ENCODE measurements at regions not wholly inside any gene's neighbourhood (a gene's known extent, or its start where the extent isn't known, plus 50 kb on each side); places are given as distances from the start of the nearest gene placed in this dataset.

DNA sequence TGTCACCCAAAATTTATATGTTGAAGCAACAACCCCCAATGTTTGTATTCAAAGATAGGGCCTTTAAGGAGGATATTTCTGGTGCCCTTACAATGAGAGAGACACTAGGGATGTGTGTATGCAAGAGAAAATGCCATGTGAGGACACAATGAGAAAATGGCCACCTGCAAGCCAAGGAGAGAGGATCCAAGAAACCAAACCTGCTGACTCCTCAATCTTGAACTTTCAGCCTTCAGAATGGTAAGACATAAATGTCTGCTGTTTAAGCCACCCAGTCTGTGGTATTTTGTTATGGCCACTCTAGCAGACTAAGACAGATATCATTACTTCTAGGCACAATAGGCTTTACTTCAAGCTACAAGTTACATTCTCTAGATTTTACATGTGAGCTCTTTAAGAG lies 1145.1 kb upstream of the MAP3K7 start:
- Histone ChIP-seq H3K36me3 (ENCODE audit: insufficient read depth, insufficient read length, low read length) (no peaks in the 10 kb centered on the region), H3K4me3 (ENCODE audit: insufficient read length, low read depth) (no peak overlapping the region), H3K27me3 (ENCODE audit: insufficient read depth, insufficient read length) (no peaks in the 10 kb centered on the region), H3K9ac (ENCODE audit: insufficient read length, low read depth) (no peak overlapping the region), H3K9me3 (ENCODE audit: insufficient read depth, low read length) (no peaks in the 10 kb centered on the region), H3K4me1 (ENCODE audit: insufficient read depth, insufficient read length) (no peaks in the 10 kb centered on the region)
- DNase-seq (ENCODE audit: low read depth, low spot score): no peak
- TF ChIP-seq YY1 (IDR thresholded peaks at IDR 0.05; ENCODE audit: insufficient read depth, insufficient read length) (no peak), ZNF274 (IDR thresholded peaks at IDR 0.05; ENCODE audit: low read depth, low read length) (no peak), SUZ12 (IDR thresholded peaks at IDR 0.05; ENCODE audit: extremely low read depth, insufficient read depth, insufficient read length) (no peak)

DNA sequence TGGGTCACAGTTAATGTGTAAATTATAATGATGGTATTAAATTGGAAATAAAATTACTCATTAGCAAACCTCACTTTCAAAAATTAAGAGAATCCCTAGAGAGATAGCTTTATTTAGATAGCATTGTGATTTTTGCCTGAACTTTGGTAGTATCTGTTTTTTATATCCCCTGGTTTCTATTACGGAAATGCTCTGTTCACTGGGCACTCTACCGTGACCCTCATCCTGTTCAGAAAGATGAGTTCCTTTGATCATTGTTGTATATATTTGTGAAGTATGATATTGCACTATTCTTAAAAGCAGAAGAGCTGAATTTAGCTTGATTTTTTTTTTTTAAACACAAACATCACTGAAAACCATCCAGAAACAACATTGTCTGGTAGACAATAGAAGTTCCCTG lies 1143.8 kb upstream of the MAP3K7 start:
- TF ChIP-seq YY1 (IDR thresholded peaks at IDR 0.05; ENCODE audit: insufficient read depth, insufficient read length) (no peak), SUZ12 (IDR thresholded peaks at IDR 0.05; ENCODE audit: extremely low read depth, insufficient read depth, insufficient read length) (no peak), ZNF274 (IDR thresholded peaks at IDR 0.05; ENCODE audit: low read depth, low read length) (no peak)
- Histone ChIP-seq H3K9me3 (ENCODE audit: insufficient read depth, low read length) (no peaks in the 10 kb centered on the region), H3K9ac (ENCODE audit: insufficient read length, low read depth) (no peak overlapping the region), H3K4me3 (ENCODE audit: insufficient read length, low read depth) (no peak overlapping the region), H3K36me3 (ENCODE audit: insufficient read depth, insufficient read length, low read length) (no peaks in the 10 kb centered on the region), H3K4me1 (ENCODE audit: insufficient read depth, insufficient read length) (no peaks in the 10 kb centered on the region), H3K27me3 (ENCODE audit: insufficient read depth, insufficient read length) (no peaks in the 10 kb centered on the region)
- DNase-seq (ENCODE audit: low read depth, low spot score): no peak

DNA sequence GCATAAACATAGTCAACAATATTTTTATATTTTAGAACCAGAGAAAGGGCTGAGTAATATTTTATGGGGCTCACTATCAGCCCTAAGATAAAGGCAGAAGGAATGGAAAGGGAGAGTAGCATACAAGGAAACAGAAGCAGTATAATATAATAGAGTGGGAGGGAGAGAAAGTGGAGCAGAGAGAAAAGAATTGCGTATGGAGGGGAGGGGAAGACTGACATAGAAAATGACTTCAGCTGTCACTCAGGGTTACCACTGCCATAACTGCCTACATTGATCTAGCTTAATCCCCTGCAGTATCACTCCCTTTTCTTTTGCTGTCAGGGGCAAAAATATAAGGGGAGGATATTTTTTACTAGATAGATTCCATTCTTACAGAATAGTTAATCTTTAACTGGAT lies 1133.5 kb upstream of the MAP3K7 start:
- TF ChIP-seq SUZ12 (IDR thresholded peaks at IDR 0.05; ENCODE audit: extremely low read depth, insufficient read depth, insufficient read length): no peak
- Histone ChIP-seq H3K4me3 (ENCODE audit: insufficient read length, low read depth) (no peak overlapping the region), H3K27me3 (ENCODE audit: insufficient read depth, insufficient read length) (no peaks in the 10 kb centered on the region), H3K36me3 (ENCODE audit: insufficient read depth, insufficient read length, low read length) (no peaks in the 10 kb centered on the region), H3K9ac (ENCODE audit: insufficient read length, low read depth) (no peak overlapping the region), H3K4me1 (ENCODE audit: insufficient read depth, insufficient read length) (no peaks in the 10 kb centered on the region), H3K9me3 (ENCODE audit: insufficient read depth, low read length) (no peaks in the 10 kb centered on the region)
- no peak for DNase-seq (ENCODE audit: low read depth, low spot score)

DNA sequence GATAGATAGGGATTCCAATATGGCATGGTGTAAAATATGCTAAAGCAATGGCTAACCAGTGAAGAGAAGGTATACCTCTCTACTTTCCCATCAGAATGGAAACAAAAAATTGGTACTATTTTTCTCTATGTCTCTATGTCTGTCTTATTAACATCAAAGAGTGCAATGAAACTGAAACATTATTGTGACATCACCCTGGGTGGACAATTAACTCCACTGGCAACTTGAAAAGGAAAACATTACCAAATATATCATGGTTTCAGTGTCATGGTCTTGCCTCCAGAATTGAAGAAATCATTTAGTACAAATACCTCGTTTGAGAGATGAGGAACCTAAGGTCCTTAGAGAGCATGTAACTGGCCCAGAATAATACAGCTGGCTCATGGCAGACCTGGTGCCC lies 1132.5 kb upstream of the MAP3K7 start:
- no peak overlapping the region for H3K4me3 ChIP-seq (ENCODE audit: insufficient read length, low read depth)
- TF ChIP-seq YY1 (IDR thresholded peaks at IDR 0.05; ENCODE audit: insufficient read depth, insufficient read length) (no peak), ZNF274 (IDR thresholded peaks at IDR 0.05; ENCODE audit: low read depth, low read length) (no peak), SUZ12 (IDR thresholded peaks at IDR 0.05; ENCODE audit: extremely low read depth, insufficient read depth, insufficient read length) (no peak)
- H3K9ac ChIP-seq (ENCODE audit: insufficient read length, low read depth): no peak overlapping the region
- DNase-seq (ENCODE audit: low read depth, low spot score): no peak
- H3K36me3 ChIP-seq (ENCODE audit: insufficient read depth, insufficient read length, low read length): no peaks in the 10 kb centered on the region
- H3K9me3 ChIP-seq (ENCODE audit: insufficient read depth, low read length): no peaks in the 10 kb centered on the region
- no peaks in the 10 kb centered on the region for H3K27me3 ChIP-seq (ENCODE audit: insufficient read depth, insufficient read length)
- H3K4me1 ChIP-seq (ENCODE audit: insufficient read depth, insufficient read length): no peaks in the 10 kb centered on the region

DNA sequence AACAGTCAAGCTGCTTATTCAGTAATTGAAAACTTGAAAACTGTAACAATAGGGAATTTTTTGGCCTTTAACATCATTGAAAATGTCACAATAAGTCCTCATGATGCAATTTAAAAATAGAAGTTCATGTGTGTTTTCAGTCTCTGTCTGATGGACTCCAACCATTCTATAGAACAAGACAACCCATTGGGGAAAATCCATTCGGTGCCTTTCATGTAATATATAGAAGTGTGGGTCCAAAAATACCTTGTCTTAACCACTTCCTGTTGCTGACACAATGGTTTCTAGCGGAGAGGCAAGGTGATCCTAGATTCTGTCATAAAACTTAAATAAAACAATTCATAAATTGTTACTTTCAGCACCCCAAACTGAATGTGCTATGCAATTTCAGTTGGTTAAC lies 1131.3 kb upstream of the MAP3K7 start:
- Histone ChIP-seq H3K27me3 (ENCODE audit: insufficient read depth, insufficient read length) (no peaks in the 10 kb centered on the region), H3K4me3 (ENCODE audit: insufficient read length, low read depth) (no peak overlapping the region), H3K36me3 (ENCODE audit: insufficient read depth, insufficient read length, low read length) (no peaks in the 10 kb centered on the region), H3K9me3 (ENCODE audit: insufficient read depth, low read length) (no peaks in the 10 kb centered on the region), H3K4me1 (ENCODE audit: insufficient read depth, insufficient read length) (no peaks in the 10 kb centered on the region), H3K9ac (ENCODE audit: insufficient read length, low read depth) (no peak overlapping the region)
- no peak for DNase-seq (ENCODE audit: low read depth, low spot score)
- TF ChIP-seq SUZ12 (IDR thresholded peaks at IDR 0.05; ENCODE audit: extremely low read depth, insufficient read depth, insufficient read length) (no peak), ZNF274 (IDR thresholded peaks at IDR 0.05; ENCODE audit: low read depth, low read length) (no peak), YY1 (IDR thresholded peaks at IDR 0.05; ENCODE audit: insufficient read depth, insufficient read length) (no peak)

DNA sequence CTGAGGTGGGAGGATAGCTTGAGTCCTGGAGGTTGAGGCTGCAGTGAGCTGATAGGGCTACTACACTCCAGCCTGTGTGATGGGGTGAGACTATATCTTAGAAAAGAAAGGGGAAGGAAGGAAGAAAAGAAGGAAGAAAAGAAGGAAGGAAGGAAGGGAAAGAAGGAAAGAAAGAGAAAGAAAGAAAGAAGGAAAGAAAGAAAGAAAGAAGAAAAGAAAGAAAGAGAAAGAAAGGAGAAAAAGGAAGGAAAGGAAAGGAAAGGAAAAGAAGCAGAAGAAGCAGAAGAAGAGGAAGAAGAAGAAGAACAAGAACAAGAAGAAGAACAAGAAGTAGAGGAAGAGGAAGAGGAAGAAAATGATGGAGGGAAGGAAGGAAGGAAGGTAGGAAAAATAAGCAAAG lies 1130.2 kb upstream of the MAP3K7 start:
- H3K4me3 ChIP-seq (ENCODE audit: insufficient read length, low read depth): no peak overlapping the region
- no peaks in the 10 kb centered on the region for H3K27me3 ChIP-seq (ENCODE audit: insufficient read depth, insufficient read length)
- no peaks in the 10 kb centered on the region for H3K36me3 ChIP-seq (ENCODE audit: insufficient read depth, insufficient read length, low read length)
- H3K9ac ChIP-seq (ENCODE audit: insufficient read length, low read depth): no peak overlapping the region
- no peaks in the 10 kb centered on the region for H3K4me1 ChIP-seq (ENCODE audit: insufficient read depth, insufficient read length)
- no peaks in the 10 kb centered on the region for H3K9me3 ChIP-seq (ENCODE audit: insufficient read depth, low read length)
- DNase-seq (ENCODE audit: low read depth, low spot score): no peak
- TF ChIP-seq ZNF274 (IDR thresholded peaks at IDR 0.05; ENCODE audit: low read depth, low read length) (no peak), SUZ12 (IDR thresholded peaks at IDR 0.05; ENCODE audit: extremely low read depth, insufficient read depth, insufficient read length) (no peak), YY1 (IDR thresholded peaks at IDR 0.05; ENCODE audit: insufficient read depth, insufficient read length) (no peak)

DNA sequence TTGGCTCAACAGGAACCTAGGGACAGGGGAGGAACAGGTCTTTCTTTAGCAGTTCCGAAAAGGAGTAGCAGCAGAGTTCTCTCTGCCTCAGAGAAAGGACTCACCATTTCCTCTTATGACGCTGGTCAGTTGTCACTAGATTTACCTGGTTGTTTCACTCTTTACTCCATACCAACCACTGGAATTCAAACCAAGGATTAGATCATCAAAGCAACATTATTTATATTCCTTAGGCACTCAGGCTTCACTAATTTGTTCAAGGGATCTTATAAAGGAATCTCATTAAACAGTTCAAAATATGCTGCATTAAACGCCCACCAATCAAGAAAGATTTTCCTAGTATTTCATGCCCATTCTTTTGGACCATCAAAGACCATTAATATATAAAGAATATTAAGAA lies 1129.5 kb upstream of the MAP3K7 start:
- Histone ChIP-seq H3K27me3 (ENCODE audit: insufficient read depth, insufficient read length) (no peaks in the 10 kb centered on the region), H3K36me3 (ENCODE audit: insufficient read depth, insufficient read length, low read length) (no peaks in the 10 kb centered on the region), H3K4me3 (ENCODE audit: insufficient read length, low read depth) (no peak overlapping the region), H3K9me3 (ENCODE audit: insufficient read depth, low read length) (no peaks in the 10 kb centered on the region), H3K4me1 (ENCODE audit: insufficient read depth, insufficient read length) (no peaks in the 10 kb centered on the region), H3K9ac (ENCODE audit: insufficient read length, low read depth) (no peak overlapping the region)
- no peak for DNase-seq (ENCODE audit: low read depth, low spot score)
- no peak for TF ChIP-seq YY1 (IDR thresholded peaks at IDR 0.05; ENCODE audit: insufficient read depth, insufficient read length)
- no peak for TF ChIP-seq ZNF274 (IDR thresholded peaks at IDR 0.05; ENCODE audit: low read depth, low read length)
- no peak for TF ChIP-seq SUZ12 (IDR thresholded peaks at IDR 0.05; ENCODE audit: extremely low read depth, insufficient read depth, insufficient read length)
